GM20431 (cell line): ENCODE measurements at regions not wholly inside any gene's neighbourhood (a gene's known extent, or its start where the extent isn't known, plus 50 kb on each side); places are given as distances from the start of the nearest gene placed in this dataset.
"Not testable (repeated sequence)": the region's sequence is repeated elsewhere in the genome, so short reads cannot be mapped to it uniquely, and the experiment has no call there.

Source experiments
- in situ Hi-C: fragments of 300-500 bp; cut with MseI, MboI; formaldehyde crosslinking; loops from one replicate; pipeline ENCODE4 v1.15.0; 2020; ENCODE audit warnings: low sequenced_read_pairs; ENCODE audit not compliant: unreplicated experiment

GRCh38 chr2:57207191-57207590 lies 839.4 kb upstream of the VRK2 start:
- in situ Hi-C loops, result no loop called here

GRCh38 chr2:57209799-57210198 lies 836.8 kb upstream of the VRK2 start:
- in situ Hi-C loops, result no loop called here

DNA sequence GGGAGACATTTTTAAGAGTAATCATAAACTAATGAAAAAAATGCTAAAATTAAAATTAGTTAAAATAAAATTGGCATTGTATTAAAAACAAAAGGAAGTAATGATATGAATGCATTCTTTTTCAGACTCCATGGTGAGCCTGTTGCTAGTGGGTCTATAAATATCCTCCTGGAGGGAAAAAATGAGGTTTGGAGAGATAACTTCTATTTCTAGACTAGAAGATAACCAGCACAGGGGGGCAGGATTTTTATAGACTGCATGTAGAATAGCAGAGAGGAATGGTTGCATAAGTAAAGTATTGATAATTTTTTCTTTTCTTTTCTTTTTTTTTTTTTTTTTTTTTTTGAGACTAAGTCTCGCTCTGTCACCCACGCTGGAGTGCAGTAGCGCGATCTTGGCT lies 835.8 kb upstream of the VRK2 start:
- in situ Hi-C loops, result no loop called here

DNA sequence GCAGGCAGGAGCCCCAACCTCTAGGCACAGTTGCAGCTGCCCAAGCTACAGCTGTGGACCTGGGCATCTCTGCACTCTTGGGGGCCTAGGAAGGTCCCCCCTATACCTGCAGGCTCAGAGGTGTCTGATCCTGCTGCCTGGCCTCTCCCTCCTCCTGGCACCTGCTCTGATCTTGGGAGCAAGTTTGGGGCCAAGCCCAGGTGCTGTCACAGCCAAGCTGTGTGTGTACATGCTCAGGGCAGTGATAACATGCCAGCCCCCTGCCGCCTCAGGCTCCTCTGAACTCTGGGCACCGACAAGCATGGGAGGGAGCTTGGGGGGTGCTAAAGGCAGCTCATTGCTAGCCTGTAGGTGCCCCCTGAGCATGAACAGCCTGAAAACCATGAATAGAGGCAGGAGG lies 829.6 kb upstream of the VRK2 start:
- in situ Hi-C loops, result no loop called here

GRCh38 chr2:57218206-57218605 lies 828.4 kb upstream of the VRK2 start:
- in situ Hi-C loops, result no loop called here

GRCh38 chr2:57229706-57230105 lies 816.9 kb upstream of the VRK2 start:
- in situ Hi-C loops, result not testable (repeated sequence)

- in situ Hi-C loops, result not testable (repeated sequence)
These were observed 814.3 kb upstream of the VRK2 start for GRCh38 chr2:57232341-57232740.

DNA sequence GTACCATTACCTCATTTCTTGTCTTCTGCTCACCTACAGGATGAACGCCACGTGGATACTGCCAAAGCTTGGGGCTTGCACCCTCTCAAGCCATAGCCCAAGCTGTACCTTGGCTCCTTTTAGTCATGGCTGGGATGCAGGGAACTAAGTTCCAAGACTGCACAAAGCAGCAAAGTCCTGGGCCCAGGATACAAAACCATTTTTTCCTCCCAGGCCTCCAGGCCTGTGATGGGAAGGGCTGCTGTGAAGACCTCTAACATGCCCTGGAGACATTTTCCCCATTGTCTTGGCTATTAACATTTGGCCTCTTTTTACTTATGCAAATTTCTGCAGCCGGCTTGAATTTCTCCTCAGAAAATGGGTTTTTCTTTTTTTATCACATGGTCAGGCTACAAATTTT lies 795.1 kb upstream of the VRK2 start:
- in situ Hi-C loops, result not testable (repeated sequence)

GRCh38 chr2:57276408-57276807 lies 770.2 kb upstream of the VRK2 start:
- in situ Hi-C loops, result not testable (repeated sequence)

GRCh38 chr2:57278451-57278850 lies 768.2 kb upstream of the VRK2 start:
- in situ Hi-C loops, result no loop called here

DNA sequence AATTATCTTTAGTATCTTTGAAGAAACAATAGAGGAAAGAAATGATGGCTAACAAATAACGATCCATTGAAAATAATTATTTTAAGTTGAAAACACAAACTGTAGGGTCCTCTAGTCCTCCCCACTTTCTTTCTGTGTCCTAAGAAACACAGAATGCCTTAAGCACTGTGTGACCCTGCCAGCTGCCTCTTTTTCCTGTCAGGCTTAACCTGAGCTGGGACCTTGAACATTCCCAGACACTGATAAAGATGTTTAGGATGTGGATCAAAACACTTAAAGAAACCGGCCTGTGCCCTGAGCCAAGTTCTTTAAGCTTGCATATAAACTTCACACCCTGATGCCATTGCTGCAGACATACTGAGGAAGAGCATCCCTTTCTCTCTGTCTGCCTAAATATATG lies 755.4 kb upstream of the VRK2 start:
- in situ Hi-C loops, result no loop called here

DNA sequence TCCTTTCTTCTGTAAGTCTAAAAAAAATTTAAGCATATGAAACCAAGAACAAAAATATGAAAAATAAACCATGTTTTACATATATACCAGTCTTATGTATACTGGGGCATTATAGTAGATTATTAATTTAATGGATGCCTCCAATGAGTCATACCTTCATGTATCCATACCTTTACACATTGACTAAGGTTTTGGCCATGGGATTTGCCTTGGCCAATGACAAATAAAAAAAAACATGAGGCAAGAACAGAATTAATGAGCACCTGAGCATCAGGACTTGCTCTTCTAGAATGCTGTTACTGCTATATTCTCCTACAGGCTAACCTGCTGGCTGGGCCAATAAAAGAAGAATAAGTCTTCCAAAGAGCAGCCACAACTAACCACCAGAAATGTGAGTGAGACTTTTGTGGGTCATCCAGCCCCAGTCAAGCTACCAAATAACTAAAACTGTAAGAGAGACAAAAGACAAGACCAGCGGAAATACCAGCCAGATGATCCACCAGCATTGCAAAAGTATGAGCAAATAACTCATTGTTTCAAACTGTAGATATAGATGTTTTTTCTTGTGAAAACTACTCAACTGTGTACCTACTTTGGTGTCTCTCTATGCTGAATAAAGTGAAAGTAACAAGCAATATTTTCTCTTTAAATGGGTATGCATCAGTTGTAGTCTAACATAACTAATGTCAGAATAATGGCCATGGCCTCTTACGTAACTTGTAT lies 749.6 kb upstream of the VRK2 start:
- in situ Hi-C loops, result no loop called here

DNA sequence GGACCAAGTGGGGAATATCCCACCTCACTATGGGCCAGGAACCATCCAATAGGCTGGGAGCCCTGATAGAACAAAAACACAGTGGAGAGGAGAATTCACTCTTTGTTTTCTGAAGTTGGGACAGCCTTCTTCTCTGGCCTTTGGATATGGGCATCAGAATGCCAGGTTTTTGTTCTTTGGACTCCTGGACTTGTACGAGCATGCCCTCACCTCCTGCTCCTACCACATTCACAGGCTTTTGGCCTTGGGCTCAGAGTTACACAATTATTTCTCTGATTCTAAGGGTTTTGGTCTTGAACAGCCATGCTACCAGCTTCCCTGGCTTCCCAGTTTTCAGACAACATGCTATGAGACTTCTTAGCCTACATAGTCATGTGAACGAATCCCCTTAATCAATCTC lies 732.9 kb upstream of the VRK2 start:
- in situ Hi-C loops, result no loop called here

GRCh38 chr2:57314682-57315081 lies 731.9 kb upstream of the VRK2 start:
- in situ Hi-C loops, result no loop called here

DNA sequence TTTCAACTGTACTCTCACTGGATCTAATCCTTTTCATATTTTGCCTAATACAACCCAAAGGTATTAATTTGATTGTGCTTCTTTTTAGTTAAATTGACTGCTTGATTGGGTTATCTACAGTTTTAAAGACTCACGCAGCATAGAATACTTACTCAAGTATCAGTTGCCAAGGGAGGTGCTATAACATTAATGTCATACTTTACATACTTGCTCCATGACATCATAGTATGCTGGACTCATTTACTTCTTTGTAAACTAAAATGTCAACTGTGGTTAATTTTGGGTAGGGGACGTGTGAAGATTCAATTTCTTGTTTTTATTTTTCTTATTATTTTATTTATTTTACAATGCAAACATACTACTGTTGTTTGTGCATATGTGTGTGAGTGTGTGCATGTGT lies 716.2 kb upstream of the VRK2 start:
- in situ Hi-C loops, result no loop called here

DNA sequence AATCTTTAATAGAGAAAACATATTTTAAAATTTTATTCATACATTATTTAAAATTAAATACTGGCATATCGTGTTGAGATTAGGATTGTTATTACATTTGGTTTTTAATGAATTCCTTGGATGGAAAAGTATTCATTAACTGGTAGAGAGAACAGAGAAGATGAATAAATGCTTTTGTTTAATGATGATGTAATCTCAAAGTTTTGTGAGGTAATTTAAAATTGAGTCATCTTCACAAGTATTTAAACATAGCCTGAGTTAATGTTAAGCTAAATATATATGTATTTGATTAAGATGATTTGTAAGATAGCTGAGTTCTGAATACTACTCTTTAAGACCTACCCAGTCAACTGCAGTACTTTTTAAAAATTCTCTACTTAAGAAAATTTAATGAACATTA lies 713.4 kb upstream of the VRK2 start:
- in situ Hi-C loops, result no loop called here

DNA sequence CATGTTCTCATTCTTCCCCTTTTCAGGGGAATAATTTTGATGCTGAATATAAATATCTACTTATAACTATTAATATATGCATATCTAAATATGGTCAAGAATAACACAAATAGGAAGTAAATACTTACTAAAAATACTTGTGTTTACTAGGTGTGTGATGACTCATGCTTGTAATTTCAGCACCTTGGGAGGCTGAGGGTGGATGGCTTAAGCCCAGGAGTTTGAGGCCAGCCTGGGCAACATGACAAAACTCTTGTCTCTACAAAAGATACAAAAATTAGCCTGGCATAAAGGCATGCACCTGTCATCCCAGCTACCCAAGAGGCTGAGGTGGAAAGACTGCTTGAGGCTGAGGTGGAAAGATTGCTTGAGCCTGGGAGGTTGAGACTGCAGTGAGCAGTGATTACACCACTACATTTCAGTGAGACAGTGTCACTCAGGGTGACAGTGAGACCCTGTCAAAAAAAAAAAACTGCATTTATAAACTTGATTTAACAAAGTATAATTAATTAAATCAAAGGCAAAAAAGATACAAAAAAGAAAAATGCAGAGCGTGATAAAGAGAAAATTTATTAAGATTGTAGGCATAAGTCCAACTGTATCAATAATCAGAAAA lies 703.1 kb upstream of the VRK2 start:
- in situ Hi-C loops, result no loop called here

- in situ Hi-C loops, result no loop called here
These were observed 678.4 kb upstream of the VRK2 start for GRCh38 chr2:57368190-57368589.

GRCh38 chr2:57370882-57371585 lies 675.6 kb upstream of the VRK2 start:
- in situ Hi-C loops, result no loop called here

DNA sequence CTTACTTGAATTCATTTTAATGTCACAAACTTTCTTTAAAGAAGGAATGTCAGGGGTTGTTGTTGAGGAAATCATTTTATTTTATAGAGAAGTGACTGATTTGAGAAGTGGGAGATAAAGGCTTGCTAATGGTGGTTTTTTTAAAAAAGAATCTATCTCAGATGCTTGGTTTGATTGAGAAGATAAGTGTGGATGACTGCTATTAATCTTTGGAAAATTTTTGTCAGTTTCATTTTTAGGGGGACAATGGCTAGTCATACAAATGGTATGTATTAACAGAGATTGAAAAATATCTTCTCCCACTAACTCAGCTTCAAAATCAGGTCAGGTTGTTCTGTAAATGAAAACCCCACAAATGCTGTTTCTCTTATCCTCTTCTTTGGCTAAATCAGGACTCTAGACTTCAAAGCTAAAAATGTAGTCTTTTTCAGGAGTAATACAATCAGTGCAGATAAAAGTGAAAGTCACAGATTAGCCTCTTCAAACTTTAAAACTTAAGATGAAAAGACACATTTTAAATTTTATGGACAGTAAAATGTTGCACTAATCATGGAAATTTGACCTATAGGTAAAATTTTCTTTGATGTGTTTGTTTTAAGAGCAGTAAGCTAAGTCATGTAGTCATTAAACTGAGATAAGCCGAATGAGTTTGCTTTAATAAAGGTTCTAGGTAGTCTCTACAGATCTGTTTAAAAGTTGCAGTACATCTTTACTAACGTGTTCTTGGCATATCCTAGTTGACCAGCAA lies 674.2 kb upstream of the VRK2 start:
- in situ Hi-C loops, result no loop called here

DNA sequence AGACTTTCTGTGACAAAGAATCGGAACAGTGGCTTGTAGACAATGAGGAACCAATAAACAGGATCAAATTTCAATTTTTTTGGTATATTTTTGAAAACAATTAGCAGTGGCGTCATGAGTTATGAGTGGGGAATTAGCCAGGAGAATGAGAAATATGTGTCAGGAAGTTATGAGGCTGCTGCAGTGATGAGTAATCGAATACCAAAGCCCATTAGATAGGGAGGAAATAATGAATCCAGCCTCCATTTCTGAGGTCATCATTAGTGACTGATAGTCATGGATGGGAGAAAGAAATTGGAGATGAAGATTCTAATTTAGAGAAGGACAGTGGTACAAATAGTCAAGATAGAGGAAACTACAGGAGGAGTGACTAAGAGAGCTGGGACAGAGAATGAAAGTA lies 673.1 kb upstream of the VRK2 start:
- in situ Hi-C loops, result no loop called here
